ENCODE measurements at regions not wholly inside any gene's neighbourhood (a gene's known extent, or its start where the extent isn't known, plus 50 kb on each side); places are given as distances from the start of the nearest gene placed in this dataset.
"Not testable (repeated sequence)": the region's sequence is repeated elsewhere in the genome, so short reads cannot be mapped to it uniquely, and the experiment has no call there.

DNA sequence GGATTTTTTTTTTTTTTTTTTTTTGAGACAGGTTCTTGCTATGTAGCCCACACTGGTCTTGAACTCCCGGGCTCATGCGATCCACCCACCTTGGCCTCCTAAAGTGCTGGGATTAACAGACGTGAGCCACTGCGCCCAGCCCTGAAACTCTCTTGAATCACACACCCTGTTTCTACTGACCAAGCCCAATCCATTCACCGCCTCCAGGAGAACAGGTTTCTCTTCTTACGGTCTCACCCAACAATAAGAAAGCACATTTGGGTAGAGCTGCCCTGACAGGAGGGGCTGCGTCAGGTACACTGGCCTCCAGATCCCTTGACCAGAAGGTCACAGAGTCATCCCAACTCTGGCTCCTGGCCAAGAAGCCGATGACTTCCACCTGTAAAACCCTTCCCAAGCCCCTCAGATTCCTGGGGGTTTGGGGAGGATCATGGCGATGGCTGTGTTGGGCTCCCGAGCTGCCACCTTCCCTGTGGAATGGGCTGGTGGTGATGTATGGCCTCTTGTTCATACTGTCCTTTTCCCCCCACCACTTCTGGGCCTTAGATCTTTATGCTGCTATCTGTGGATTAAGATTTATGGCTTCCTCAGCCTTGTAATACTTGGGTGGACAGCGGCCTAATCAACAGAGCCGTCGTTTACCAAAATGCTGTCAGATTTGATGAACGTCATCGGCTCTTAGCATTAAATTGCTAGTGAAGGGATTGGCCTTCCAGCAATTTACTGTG is 89.1 kb downstream of the KATNIP start:
- no peak for DNase-seq (ENCODE audit: low read depth in 2 of 2)

DNA sequence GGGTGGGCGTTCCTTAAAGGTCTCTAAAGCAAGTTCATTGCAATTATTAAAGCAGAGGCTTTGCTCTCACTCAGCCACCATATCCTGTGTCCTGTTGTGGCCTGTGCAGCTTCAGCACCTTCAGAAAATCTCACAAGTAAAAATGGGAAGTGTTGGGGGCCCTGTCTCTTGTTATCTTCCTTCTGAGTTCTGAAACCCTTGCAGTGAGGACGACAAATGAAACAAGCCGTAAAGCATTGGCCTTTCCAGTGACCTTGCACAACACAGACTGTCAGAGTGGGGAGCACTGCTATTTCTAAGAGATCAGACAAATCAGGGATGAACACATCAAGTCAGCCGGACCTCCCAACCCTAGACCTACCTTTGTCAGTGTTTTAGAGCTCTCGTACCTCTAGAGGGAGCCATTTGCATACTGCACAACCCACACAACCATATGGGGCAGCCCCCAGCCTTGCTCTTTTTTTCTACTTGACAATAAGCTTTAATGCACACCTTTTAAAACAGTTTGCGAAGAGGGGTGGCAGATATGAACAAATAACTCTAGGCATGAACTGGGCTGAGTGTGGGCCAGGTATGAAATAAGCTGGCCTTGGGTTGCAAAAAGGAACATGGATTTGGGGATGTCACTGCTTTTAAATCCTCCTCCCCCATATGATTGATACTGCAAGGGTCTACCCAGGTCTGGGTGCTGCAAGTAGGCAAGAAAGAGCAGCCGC is 89.8 kb downstream of the KATNIP start:
- DNase-seq (ENCODE audit: low read depth in 2 of 2), result no peak

DNA sequence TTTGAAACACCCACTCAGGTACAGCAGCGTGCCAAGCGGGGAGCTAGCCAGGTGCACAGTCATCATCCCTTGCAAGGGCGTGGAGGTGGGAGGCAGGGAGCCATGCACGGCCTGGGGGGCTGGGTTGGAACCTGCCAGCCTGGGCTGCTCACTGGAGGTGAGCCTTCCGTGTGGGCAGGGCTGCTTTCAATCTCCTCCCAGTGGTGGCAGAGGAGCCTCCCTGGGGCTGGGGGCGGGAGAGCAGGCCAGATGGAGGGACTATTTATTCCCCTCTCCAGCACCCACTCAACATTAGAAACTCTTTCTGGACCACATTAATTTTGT is 90.3 kb downstream of the KATNIP start:
- DNase-seq (ENCODE audit: low read depth in 2 of 2), result no peak

DNA sequence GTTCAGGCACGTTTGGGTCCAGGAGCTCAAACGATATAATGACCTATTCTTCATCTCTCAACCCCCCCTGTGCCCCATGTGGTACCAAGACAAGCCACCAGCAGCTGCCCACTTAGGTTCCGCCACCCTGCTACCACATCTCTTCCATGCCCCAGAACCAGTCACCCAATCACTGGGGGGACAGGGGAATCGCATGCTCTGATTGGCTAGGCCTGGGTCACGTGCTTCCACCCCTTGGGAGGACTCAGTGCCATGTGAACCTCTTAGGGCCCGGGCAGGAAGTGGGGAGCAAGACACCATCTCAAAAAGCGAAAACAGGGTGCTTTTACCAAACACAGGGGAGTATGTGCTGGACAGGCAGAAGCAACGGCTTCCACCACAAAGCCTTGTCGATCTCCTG is 91.3 kb downstream of the KATNIP start:
- DNase-seq (ENCODE audit: low read depth in 2 of 2), result no peak

DNA sequence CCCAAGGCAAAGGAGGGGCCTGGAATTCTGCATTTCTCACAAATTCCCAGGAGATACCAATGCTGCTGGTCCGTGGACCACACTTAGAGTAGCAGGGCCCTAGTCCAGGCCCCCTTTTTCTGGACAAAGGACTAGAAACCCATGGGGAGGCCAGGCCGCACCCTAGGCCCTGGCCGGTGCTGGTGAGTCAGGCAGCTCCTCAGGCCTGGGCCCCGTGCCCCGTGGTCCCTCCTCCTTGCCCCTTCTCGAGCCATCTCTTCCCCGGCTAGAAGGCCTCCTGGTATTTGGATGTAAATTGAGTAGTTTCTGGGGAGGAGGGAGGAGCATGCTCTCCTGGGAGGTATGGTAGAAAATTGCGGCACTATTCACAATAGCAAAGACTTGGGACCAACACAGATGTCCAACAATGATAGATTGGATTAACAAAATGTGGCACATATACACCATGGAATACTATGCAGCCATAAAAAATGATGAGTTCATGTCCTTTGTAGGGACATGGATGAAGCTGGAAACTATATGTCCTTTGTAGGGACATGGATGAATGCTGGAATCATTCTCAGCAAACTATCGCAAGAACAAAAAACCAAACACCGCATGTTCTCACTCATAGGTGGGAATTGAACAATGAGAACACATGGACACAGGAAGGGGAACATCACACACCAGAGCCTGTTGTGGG is 91.9 kb downstream of the KATNIP start:
- DNase-seq (ENCODE audit: low read depth in 2 of 2), result not testable (repeated sequence)

DNA sequence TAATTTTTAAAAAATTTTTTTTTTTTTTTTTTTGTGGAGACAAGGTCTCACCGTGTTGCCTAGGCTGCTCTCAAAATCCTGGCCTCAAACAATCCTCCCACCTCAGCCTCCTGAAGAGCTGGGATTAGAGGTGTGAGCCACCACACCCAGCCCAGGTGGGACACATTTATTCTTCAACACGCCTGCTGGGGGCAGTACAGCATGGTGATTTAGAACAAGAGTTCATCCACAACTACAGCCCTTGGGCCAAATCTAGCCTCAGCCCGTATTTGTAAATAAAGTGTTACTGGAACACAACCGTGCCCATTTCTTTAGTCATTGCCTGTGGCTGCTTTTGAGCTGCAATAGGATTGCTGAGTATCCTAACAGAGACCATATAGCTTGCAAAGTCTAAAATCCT is 92.8 kb downstream of the KATNIP start:
- DNase-seq (ENCODE audit: low read depth in 2 of 2), result no peak

DNA sequence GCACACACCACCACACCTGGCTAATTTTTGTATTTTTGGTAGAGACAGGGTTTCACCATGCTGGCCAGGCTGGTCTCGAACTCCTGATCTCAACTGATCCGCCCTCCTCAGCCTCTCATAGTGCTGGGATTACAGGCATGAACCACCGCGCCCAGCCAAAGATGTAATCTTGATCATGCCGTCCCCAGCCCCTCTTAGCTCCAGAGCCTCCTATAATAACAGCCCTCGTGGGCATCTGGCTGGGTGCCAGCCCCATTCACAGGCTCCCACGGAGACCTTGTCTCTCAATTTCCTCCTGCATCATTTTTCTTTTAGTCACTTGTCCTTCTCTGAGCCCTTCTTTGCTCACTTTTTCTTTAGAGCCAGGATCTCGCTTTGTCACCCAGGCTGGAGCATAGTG is 94.2 kb downstream of the KATNIP start:
- DNase-seq (ENCODE audit: low read depth in 2 of 2), result no peak

DNA sequence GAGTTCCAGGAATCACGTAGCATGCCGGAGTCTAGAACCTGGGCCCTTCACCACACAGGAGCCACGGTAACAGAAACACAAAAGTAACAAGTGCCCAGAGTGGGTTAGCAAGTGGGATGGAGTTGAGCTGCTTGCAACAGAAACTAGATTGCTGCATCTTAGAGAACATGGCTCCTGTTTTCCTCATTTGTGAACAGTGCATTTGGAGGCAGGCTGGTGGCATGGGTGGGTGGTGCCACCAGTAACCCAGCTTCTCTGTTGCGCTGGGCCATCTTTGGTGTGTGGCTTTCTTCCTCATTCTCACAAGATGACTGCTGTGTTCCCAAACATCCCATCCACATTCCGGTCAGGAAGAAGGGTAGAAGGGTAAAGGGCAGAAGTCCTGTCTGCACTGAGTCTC is 95.5 kb downstream of the KATNIP start:
- no peak for DNase-seq (ENCODE audit: low read depth in 2 of 2)

DNA sequence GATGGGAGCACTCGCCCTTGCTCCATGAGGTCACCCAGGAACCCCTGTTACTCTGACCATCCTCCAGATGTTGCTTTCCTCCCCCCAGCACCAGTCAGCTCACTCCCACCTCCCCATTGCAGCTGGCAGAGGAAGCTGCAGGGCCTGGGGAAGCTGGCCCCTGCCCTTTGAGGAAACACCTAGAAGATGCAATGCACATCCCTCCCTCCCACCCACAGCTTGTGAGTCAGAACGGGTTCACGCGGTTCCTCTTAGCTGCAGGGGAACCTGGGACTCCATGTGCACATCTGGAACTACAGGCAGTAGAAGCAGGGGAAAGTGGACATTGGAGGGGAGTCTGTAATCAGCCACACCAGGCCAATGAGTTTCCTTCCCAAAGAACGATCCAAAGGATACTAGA is 96.9 kb downstream of the KATNIP start:
- DNase-seq (ENCODE audit: low read depth in 2 of 2), result no peak

DNA sequence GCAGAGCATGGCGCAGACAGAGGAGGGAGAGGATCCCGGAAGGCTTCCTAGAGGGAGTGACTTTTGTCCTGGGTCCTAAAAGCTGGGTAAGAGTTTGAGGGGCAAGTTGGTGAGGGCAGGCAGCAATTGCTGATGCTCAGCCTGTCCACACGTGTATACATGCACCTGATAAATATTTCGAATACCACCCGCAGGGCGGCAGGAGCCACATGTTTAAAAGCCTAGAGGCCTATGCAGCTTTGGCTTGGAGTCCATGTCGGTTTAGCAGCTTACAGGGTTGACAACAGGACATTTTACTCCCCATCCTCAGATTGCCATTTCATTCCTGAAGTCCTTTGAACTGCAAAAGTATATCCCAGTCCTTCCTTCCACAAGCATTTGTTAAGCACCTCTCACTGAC is 99.1 kb downstream of the KATNIP start:
- no peak for DNase-seq (ENCODE audit: low read depth in 2 of 2)

DNA sequence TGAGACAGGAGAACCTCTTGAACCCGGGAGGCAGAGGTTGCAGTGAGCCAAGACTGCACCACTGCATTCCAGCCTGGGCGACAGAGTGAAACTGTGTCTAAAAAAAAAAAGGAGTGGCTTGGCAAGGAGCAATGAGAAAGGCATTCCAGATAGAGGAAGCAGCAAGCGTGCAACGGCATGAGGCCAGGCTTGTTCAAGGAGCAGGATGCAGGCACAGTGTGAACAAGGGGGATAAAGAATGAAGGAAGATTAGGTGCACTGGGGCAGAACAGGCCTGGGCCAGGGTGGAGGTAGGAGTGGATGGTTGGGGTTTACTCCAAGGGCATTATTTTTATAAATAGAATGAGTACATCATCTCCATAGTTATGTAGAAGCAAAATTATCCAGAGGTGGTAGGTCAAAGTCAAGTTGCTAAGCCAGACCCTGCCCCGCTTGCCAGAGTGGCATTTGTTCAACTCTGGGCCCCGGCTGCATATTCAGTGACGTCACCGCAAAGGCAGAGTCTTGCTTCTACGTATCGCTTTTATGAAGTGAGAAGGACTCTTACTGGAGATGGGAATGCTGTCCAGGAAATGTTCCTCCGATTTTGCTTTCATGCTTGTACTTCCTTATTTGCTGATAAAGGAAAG is 100.2 kb downstream of the KATNIP start:
- no peak for DNase-seq (ENCODE audit: low read depth in 2 of 2)

DNA sequence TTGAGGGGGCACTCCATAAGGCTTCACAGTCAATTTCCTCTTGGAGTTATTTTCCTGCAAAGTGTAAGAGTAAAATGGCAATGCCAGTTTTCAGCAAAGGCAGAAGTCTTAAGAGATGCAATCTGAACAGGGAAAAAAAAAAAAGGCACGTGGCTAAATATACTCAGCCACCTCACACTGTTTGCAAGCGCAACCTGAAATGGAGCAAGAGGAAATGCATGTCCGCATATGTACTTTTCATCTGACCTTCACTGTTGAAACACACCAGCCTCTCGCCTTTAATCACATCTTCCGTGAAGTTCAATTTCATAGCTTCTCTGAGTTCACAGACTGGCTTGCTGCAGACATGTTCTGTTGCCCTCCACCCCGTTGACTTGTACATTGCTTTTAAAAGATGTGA is 101.4 kb downstream of the KATNIP start:
- no peak for DNase-seq (ENCODE audit: low read depth in 2 of 2)

DNA sequence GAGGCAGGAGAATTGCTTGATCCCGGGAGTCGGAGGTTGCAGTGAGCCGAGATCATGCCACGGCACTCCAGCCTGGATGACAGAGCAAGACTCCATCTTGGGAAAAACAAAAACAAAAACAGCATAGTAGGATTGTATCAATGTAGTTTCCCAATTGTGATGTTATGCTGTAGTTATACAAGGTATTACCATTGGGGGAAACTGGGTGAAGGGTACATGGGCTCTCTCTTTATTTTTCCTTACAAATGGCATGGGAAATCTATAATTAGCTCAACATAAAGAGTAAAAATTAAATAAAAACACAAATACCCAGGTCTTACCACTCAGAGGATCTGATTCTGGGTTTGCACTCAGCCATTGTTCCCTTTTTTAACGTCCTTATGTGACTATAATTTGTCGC is 107.9 kb downstream of the KATNIP start:
- no peak for DNase-seq (ENCODE audit: low read depth in 2 of 2)

DNA sequence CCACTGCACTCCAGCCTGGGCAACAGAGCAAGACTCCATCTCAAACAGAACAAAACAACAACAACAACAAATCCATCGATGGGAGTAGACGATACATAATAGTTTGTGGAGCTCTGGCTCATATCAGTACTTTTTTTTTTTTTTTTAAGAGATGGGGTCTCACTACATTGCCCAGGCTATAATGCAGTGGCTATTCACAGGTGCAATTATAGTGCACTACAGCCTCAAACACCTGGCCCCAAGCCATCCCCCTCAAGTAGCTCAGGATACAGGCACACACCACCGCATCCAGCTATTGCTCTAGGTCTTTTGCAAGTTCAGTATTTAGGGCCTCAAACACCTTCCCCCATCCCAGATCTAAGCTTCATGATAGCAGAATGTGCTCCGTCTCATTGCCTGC is 110.6 kb downstream of the KATNIP start:
- no peak for DNase-seq (ENCODE audit: low read depth in 2 of 2)

DNA sequence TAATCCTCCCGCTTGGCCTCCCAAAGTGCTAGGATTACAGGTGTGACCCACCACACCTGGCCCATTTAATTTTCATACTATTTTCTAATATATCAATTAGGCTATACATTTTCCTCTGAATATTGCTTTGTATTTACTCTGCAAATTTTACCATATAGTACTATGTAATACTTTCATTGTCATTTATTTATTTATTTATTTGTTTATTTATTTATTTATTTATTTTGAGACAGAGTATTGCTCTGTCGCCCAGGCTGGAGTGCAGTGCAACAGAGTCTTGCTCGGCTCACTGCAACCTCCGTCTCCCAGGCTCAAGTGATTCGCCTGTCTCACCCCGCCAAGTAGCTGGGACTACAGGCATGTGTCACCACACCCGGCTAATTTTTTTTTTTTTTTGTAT is 113.3 kb downstream of the KATNIP start:
- not testable (repeated sequence) for DNase-seq (ENCODE audit: low read depth in 2 of 2)

DNA sequence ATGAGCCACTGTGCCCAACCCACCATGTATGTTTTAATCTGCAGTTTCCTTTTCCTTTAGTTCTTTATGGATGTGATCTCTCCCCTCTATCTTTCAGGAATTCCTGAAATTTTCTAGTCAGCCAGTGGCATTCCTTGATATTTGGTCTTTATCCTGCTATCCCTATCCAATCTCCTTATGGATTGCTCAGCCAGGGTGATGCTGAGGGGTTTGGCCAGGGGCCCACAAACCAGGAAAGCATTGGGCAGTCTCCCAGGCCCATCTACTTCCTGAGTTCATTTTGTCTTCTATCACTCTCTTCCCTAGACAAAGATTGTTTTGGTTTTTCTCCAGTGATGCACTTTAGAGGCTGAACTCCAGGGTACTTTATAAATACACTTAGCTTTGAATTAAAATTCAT is 115.9 kb downstream of the KATNIP start:
- DNase-seq (ENCODE audit: low read depth in 2 of 2), result no peak

DNA sequence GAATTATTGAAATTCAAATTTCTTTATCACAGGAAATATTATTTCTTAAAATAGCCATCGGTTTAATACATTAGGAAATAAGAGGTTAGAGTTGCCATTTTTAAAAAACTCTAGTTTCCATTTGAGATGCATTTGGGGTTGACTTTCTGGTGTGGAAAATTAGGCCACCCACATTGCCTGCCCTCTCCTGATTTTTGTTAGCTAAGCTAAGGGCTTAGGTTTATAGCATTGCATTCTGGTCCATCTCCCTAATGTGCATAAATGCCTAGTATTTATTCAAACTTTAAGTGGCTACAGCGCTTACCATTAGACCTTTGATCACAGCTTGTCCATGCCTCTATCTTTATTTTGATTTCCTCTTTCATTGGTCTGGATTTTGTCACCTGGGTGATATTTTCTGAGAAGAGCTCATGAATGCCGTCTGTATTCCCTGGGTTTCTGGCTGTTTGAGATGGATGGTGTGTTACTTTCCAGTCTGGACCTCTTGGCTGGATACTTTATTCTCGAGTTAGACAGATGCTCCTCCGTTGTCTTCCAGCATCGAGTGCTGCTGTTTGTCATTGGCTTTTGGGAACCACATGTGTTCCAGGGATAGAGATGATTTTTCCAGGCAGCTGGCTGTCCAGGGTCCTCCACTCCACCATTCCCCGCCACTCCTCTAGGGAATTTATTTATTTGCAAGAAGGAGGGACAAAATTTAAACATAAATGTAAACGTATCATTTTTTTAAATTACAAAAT is 120.3 kb downstream of the KATNIP start:
- DNase-seq (ENCODE audit: low read depth in 2 of 2), result no peak

DNA sequence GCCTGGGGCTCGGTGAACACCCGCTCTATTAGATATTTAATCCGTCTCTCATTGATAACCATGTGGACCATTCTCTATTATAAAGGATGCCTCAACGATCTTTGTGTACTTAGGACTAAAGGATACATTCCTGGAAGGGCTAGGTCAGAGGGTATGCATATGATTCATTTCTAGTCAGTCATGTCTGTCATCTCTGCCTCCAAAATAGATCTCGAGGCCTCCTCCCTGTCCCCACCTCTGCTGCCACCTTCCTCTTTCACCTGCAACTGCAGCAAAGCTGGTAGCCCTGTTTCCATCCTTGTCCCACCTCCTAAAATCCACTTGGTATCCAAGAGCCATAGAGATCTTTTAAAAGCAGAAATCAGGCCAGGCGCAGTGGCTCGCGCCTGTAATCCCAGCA is 121.5 kb downstream of the KATNIP start:
- no peak for DNase-seq (ENCODE audit: low read depth in 2 of 2)

DNA sequence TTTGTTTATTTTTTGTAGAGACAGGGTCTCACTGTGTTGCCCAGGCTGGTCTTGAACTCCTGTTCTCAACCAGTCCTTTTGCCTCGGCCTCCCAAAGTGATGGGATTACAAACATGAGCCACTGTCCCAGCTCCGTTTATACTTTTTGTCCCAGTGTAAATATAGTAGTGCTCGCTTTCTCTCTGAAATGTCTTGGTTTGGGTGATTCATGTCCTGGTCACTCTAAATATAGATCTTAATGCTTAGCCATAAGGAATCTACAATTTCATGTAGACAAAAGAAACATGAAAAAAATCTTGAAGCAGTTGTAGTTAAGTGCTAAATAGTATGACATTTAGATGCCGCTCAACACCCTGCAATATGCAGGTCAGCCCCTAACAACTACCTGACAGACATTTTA is 126.9 kb downstream of the KATNIP start:
- DNase-seq (ENCODE audit: low read depth in 2 of 2), result no peak

DNA sequence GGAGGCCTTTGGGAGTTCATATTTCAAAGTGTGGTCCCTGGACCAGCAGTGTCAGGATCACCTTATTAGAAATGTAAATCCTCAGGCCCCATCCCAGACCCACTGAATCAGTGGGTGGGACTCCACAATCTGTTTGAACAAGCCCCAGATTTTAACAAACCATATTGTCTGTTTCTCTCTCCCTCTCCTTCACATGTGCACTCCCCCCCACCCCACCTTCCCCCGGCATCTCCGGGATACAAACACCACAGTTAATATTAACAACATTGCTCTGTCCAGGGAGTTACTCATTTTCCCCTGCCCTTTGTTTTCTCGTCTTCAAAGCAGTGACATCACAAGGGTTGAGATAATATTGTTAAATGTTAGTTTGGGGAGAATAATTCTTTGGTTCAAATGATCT is 127.3 kb downstream of the KATNIP start:
- DNase-seq (ENCODE audit: low read depth in 2 of 2), result no peak

DNA sequence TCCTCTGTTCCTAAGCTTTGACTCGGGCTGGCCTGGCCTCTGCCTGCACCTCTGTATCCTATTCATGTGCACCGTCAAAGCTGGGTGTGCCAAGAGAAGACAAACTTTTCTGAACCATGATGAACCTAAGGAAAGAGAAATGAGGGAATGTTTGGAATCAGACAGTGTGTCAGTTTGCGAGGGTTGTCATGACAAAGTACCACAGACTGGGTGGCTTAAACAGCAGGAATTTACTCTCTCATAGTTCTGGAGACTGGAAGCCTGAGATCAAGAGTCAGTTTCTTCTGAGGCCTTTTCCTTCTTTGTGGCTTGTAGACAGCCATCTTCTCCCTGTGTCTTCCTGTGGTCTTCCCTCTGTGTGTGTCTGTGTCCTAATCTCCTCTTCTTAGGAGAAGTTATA is 129.0 kb downstream of the KATNIP start:
- DNase-seq (ENCODE audit: low read depth in 2 of 2), result no peak

DNA sequence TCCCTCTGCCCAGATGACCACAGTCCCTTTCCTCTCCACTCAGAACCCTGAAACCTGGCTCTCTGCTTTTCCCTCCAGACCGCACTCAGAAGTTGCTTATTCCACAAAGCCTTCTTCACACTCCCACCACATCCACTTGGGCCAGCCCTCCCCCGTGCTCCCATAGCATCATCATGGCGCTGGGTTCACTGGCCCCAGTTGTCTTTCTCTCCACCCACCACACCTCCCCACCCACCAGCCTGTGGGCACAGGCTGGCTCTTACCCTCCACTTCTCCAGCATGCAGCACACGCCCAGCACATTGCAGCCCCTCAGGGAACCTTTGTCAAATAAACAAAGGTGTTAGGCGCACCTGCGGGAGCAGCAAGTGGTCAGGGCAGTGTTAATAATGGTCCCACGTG is 130.0 kb downstream of the KATNIP start:
- no peak for DNase-seq (ENCODE audit: low read depth in 2 of 2)
